HepG2 (cell line): ENCODE measurements at regions not wholly inside any gene's neighbourhood (a gene's known extent, or its start where the extent isn't known, plus 50 kb on each side); places are given as distances from the start of the nearest gene placed in this dataset.

ENCODE experiments used
- KAT2B ChIP-seq: fragments of 150-350 bp; IDR thresholded peaks from 2 replicates; pipeline ENCODE4 v1.6.1; 2014; ENCODE audit warnings: low read depth, low read length, borderline replicate concordance
- MXI1 ChIP-seq: IDR thresholded peaks from 3 replicates; pipeline ENCODE4 v1.6.1; 2012; ENCODE audit warnings: low read depth, low read length, inconsistent platforms, borderline replicate concordance
- ZNF607 ChIP-seq: sonication (generic); formaldehyde crosslinking; IDR thresholded peaks from 2 replicates; pipeline ENCODE4 v1.5.1; 2020; ENCODE audit warnings: missing genetic modification reagents, mild to moderate bottlenecking, borderline replicate concordance
- TF ChIP-seq, protein P1 (sequence below): sonication (generic); formaldehyde crosslinking; IDR thresholded peaks from 2 replicates; pipeline ENCODE4 v1.5.0; 2020; ENCODE audit warnings: mild to moderate bottlenecking, missing genetic modification reagents, moderate library complexity
- TF ChIP-seq, protein P2 (sequence below): sonication (generic); formaldehyde crosslinking; IDR thresholded peaks from 2 replicates; pipeline ENCODE4 v1.5.0; 2020; ENCODE audit warnings: mild to moderate bottlenecking, missing genetic modification reagents, borderline replicate concordance
- TF ChIP-seq, protein P3 (sequence below): IDR thresholded peaks from 2 replicates; pipeline ENCODE4 v1.6.1; 2012; ENCODE audit warnings: inconsistent platforms

DNA sequence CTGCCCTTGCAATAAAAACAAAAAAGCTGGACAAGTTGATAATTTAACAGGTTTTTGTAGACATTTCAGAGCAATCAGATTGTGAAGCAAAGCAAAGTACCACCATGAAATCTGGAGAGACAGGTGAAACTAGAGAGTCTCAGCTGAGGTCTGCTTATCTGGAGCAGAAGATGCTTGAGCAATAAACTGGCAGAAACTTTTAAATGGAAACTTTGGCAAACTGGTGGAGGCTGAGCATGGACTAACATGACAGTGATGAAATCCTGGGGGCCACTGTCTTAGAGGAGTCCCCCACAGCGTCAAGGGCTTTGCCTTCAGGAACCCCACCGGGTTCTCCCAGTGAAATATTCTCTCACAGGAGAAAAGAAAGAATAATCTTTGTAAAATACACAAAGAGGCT is 416.3 kb upstream of the B3GALT2 start:
- TF ChIP-seq, protein P1, sequence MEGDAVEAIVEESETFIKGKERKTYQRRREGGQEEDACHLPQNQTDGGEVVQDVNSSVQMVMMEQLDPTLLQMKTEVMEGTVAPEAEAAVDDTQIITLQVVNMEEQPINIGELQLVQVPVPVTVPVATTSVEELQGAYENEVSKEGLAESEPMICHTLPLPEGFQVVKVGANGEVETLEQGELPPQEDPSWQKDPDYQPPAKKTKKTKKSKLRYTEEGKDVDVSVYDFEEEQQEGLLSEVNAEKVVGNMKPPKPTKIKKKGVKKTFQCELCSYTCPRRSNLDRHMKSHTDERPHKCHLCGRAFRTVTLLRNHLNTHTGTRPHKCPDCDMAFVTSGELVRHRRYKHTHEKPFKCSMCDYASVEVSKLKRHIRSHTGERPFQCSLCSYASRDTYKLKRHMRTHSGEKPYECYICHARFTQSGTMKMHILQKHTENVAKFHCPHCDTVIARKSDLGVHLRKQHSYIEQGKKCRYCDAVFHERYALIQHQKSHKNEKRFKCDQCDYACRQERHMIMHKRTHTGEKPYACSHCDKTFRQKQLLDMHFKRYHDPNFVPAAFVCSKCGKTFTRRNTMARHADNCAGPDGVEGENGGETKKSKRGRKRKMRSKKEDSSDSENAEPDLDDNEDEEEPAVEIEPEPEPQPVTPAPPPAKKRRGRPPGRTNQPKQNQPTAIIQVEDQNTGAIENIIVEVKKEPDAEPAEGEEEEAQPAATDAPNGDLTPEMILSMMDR (CRISPR knock-in tag), result no peak
- TF ChIP-seq KAT2B, result no peak
- TF ChIP-seq, protein P2, sequence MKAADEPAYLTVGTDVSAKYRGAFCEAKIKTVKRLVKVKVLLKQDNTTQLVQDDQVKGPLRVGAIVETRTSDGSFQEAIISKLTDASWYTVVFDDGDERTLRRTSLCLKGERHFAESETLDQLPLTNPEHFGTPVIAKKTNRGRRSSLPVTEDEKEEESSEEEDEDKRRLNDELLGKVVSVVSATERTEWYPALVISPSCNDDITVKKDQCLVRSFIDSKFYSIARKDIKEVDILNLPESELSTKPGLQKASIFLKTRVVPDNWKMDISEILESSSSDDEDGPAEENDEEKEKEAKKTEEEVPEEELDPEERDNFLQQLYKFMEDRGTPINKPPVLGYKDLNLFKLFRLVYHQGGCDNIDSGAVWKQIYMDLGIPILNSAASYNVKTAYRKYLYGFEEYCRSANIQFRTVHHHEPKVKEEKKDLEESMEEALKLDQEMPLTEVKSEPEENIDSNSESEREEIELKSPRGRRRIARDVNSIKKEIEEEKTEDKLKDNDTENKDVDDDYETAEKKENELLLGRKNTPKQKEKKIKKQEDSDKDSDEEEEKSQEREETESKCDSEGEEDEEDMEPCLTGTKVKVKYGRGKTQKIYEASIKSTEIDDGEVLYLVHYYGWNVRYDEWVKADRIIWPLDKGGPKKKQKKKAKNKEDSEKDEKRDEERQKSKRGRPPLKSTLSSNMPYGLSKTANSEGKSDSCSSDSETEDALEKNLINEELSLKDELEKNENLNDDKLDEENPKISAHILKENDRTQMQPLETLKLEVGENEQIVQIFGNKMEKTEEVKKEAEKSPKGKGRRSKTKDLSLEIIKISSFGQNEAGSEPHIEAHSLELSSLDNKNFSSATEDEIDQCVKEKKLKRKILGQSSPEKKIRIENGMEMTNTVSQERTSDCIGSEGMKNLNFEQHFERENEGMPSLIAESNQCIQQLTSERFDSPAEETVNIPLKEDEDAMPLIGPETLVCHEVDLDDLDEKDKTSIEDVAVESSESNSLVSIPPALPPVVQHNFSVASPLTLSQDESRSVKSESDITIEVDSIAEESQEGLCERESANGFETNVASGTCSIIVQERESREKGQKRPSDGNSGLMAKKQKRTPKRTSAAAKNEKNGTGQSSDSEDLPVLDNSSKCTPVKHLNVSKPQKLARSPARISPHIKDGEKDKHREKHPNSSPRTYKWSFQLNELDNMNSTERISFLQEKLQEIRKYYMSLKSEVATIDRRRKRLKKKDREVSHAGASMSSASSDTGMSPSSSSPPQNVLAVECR, result no peak
- TF ChIP-seq, protein P3, sequence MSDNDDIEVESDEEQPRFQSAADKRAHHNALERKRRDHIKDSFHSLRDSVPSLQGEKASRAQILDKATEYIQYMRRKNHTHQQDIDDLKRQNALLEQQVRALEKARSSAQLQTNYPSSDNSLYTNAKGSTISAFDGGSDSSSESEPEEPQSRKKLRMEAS, result no peak
- TF ChIP-seq MXI1, result no peak
- TF ChIP-seq ZNF607 (CRISPR knock-in tag), result no peak
